AG09319 (cell line): ENCODE measurements at regions not wholly inside any gene's neighbourhood (a gene's known extent, or its start where the extent isn't known, plus 50 kb on each side); places are given as distances from the start of the nearest gene placed in this dataset.

Experiments
- DNase-seq: peaks from one replicate; pipeline ENCODE4 v3.0.0-alpha.2; 2010; ENCODE audit warnings: low read depth; ENCODE audit errors: extremely low read depth
- TF ChIP-seq, protein P1 (sequence below): IDR thresholded peaks from 2 replicates; pipeline ENCODE4 v1.5.1; 2011; ENCODE audit warnings: low read depth, mild to moderate bottlenecking, inconsistent platforms, low read length, moderate library complexity

DNA sequence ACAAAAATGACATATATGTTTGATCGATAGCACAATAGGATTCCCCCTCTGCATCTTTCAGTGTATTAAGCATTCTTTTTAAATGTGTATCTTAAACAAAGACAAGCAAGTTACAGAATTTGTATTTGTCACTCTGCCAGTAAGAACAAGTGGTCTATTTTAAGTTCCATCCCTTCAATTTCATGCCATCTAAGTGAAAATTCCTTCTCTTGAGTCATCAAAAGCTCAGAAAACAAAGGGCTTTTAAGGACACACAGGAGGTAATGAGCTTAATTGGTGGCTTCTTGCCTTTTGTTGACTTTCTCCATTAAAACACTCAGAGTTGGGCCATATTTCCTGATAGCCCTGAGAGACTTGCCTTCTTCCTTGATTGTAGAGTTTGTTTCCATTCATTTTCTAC lies 547.8 kb downstream of the TENT5A start:
- no peak for DNase-seq
- TF ChIP-seq, protein P1, sequence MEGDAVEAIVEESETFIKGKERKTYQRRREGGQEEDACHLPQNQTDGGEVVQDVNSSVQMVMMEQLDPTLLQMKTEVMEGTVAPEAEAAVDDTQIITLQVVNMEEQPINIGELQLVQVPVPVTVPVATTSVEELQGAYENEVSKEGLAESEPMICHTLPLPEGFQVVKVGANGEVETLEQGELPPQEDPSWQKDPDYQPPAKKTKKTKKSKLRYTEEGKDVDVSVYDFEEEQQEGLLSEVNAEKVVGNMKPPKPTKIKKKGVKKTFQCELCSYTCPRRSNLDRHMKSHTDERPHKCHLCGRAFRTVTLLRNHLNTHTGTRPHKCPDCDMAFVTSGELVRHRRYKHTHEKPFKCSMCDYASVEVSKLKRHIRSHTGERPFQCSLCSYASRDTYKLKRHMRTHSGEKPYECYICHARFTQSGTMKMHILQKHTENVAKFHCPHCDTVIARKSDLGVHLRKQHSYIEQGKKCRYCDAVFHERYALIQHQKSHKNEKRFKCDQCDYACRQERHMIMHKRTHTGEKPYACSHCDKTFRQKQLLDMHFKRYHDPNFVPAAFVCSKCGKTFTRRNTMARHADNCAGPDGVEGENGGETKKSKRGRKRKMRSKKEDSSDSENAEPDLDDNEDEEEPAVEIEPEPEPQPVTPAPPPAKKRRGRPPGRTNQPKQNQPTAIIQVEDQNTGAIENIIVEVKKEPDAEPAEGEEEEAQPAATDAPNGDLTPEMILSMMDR, result no peak

DNA sequence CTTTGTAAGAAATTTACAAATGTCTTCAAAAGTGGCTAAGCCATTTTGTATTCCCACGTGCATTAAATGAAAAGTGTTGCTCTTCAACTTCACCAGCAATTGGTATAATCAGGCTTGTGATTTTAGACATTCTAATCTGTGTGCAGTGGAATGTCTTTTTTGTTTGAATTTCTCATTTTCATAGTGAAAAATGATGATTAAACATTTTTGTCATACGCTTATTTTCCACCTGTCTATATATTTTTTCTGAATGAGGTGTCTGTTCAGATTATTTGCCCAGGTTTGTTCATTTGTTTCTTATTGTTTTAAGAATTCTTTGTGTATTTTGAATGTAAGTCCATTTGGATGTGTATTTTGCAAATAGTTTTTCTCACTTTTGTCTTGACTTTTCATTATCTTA lies 558.1 kb downstream of the TENT5A start:
- DNase-seq, result no peak
- TF ChIP-seq, protein P1, result no peak

DNA sequence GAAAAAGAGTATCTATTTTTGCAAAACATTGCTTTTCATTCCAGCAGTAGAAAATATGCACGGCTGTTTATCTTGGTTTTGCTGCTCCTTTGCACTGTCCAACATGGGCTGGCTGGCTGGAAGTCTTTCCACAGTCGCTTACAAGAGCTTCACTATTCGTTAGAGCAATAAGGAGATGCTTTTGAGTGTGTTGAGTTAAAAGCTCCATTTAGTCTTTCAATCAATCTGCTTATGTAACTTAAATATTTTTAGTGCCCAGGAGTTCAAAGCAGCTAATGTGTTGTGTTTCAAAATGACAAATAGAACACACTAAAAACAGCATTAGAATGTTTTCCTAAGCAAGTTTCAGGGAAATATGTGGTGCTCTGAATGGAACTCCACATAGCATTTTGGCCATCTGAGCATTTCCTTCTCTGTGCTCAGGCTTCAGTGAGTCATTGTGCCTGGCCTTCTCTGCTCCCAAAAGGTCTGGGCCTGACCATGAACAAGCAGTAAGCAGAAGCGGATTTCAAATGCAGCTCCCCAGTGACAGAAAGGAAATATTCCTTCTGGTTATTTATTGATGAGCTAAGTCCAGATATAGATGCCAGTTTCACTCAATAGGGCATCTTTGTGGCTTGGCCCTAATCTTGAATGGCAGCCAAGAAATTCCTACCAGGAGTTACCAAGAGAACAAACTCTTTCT lies 580.3 kb downstream of the TENT5A start:
- DNase-seq, result peak; percentile 7
- TF ChIP-seq, protein P1, result no peak

DNA sequence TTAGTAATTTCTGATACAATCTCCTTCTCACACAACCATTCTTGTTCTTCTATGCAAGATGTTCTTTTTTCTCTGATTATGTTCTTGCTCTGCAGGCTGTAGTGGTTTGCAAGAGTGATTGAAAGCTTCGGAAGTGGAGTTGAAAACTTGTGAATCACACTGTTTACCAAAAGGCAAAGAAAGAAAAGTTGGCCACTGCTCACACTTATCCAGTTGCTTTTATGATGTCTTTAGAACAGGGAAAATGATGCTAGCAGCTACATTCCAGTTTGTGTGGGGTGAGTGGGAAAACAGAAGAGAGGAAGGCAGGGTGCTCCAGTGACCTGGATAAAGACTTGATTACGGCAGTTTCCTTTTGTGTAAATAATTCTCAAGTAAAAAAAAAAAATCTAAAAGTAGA lies 583.3 kb downstream of the TENT5A start:
- DNase-seq, result no peak
- TF ChIP-seq, protein P1, result no peak

DNA sequence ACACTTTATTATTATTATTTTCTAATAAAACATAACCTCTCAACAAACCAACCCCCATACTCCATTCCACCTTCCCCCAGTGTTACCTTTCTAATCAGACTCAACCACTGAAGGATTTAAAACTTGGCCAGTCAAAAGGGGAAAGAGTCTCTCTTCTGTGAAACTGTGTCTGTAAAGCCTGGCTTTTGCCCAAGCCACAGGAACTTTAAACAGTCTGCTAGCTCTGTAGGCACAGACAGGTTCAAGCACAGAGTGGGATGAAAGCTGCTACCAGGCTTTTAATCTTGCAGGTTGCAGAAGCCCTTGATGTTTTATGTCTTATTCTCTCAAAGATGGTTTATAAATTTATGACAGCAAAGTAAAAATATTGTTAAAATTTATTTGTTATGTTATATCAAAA lies 585.7 kb downstream of the TENT5A start:
- TF ChIP-seq, protein P1, result no peak
- DNase-seq, result no peak

DNA sequence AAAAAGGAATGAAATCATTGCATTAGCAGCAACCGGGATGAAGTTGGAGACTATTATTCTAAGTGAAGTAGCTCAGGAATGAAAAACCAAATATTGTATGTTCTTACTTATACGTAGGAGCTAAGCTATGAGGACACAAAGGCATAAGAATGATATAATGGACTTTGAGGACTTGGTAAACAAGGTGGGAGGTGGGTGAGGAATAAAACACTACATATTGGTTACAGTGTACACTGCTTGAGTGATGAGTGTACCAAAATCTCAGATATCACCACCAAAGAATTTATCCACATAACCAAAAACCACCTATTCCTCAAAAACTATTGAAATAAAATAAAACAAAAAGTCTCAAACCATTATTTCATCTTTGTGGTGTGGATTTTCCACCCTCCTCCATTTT lies 593.5 kb downstream of the TENT5A start:
- TF ChIP-seq, protein P1, result no peak
- DNase-seq, result no peak

DNA sequence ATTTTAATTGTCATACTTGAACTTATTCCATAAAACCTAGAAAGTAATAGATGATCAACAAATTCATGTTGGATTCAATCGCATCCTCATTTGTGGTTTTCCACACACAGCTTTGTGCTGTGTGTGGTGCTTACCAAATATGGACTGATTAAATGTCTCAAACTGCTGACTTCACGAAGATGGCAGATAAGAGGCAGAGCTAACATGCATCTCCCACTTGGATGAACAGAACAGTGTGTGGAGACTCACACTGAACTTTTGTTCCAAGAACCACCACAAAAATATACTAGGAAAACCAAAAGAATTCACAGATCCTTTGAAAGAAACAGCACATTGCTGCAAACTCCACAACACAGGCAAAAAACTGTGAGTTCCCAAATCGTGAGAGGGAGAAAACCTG lies 603.7 kb downstream of the TENT5A start:
- TF ChIP-seq, protein P1, result no peak
- DNase-seq, result no peak
